ENCODE measurements at regions not wholly inside any gene's neighbourhood (a gene's known extent, or its start where the extent isn't known, plus 50 kb on each side); places are given as distances from the start of the nearest gene placed in this dataset.

DNA sequence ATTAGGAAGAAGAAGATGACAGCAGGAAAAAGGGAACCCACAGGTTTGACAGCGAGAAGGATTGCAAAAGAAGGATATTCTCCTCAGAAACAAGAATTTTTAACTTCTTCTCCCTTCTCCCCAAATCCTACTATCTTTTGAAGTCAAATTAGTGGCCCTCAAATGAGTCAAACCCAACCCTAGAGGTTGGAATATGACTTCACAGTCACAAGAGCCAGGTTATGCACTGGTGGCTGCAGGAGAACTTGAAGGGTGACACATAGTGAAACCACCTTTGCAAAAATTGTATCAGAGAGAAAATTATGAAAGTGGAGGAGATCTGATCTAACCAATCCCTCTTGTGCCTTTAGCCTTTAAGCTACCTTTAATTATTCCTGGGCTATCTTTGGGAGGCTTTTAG, 386.2 kb upstream of the CCDC196 start:
- no peaks in the 10 kb centered on the region for H3K4me1 Mint-ChIP-seq (ENCODE audit: low read depth)
- H3K4me3 Mint-ChIP-seq, result no peak overlapping the region
- no peaks in the 10 kb centered on the region for H3K36me3 Mint-ChIP-seq (ENCODE audit: low read depth)
- no peak overlapping the region for H3K27ac Mint-ChIP-seq
- DNase-seq, result no peak
- H3K9me3 Mint-ChIP-seq, result peaks cover 35% of the 10 kb centered on the region
- TF ChIP-seq, protein P1, sequence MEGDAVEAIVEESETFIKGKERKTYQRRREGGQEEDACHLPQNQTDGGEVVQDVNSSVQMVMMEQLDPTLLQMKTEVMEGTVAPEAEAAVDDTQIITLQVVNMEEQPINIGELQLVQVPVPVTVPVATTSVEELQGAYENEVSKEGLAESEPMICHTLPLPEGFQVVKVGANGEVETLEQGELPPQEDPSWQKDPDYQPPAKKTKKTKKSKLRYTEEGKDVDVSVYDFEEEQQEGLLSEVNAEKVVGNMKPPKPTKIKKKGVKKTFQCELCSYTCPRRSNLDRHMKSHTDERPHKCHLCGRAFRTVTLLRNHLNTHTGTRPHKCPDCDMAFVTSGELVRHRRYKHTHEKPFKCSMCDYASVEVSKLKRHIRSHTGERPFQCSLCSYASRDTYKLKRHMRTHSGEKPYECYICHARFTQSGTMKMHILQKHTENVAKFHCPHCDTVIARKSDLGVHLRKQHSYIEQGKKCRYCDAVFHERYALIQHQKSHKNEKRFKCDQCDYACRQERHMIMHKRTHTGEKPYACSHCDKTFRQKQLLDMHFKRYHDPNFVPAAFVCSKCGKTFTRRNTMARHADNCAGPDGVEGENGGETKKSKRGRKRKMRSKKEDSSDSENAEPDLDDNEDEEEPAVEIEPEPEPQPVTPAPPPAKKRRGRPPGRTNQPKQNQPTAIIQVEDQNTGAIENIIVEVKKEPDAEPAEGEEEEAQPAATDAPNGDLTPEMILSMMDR (IDR thresholded peaks at IDR 0.05), result no peak
- H3K27me3 Mint-ChIP-seq (ENCODE audit: insufficient read depth), result no peaks in the 10 kb centered on the region

DNA sequence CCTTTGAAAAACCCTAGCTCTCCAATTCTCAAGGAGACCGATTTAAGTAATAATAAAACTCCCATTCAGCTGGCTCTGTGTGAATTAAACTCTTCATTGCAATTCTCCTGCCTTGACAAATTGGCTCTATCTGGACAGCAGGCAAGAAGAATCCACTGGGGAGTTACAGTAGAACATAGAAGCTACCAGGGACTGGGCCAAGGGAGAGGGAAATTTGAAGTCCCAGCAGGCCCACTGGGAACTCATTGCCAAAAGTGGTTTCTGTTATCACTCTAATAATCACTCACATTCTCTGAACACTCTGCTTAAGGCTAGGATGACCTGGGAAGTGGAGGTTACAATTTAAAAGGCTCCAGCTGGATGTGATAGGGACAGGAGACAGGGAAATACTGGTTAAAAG, 384.5 kb upstream of the CCDC196 start:
- H3K36me3 Mint-ChIP-seq (ENCODE audit: low read depth), result no peaks in the 10 kb centered on the region
- TF ChIP-seq, protein P1 (IDR thresholded peaks at IDR 0.05), result no peak
- no peak overlapping the region for H3K27ac Mint-ChIP-seq
- DNase-seq, result no peak
- no peaks in the 10 kb centered on the region; the same call in 1 of the 2 replicates for H3K27me3 Mint-ChIP-seq (ENCODE audit: insufficient read depth)
- H3K4me1 Mint-ChIP-seq (ENCODE audit: low read depth), result no peaks in the 10 kb centered on the region
- peaks cover 46% of the 10 kb centered on the region for H3K9me3 Mint-ChIP-seq
- H3K4me3 Mint-ChIP-seq, result no peak overlapping the region

DNA sequence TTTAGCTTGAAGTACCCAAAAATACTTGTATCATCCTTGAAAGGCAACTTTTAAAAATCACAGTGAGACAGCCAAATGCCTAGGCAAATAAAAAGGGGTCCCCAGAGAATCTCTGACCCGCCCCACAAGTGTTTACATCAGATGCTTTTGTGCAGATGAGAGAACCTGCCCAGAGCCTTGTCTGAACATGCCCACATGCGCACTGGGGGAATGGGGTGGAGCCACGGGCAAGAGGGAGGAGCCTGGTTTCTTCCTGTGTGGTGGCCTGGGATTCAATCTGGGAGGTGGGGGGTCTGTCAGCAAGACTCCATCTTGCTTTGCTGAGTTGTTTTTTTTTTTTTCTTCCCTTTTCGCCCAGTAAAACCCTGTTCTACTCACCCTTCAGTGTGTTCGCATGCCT, 381.7 kb upstream of the CCDC196 start:
- no peak for DNase-seq
- Mint-ChIP-seq H3K36me3 (ENCODE audit: low read depth) (no peaks in the 10 kb centered on the region), H3K27me3 (ENCODE audit: insufficient read depth) (no peaks in the 10 kb centered on the region; the same call in 1 of the 2 replicates), H3K4me1 (ENCODE audit: low read depth) (no peaks in the 10 kb centered on the region), H3K9me3 (peaks cover 67% of the 10 kb centered on the region), H3K27ac (no peak overlapping the region), H3K4me3 (no peak overlapping the region)
- TF ChIP-seq, protein P1 (IDR thresholded peaks at IDR 0.05), result no peak

DNA sequence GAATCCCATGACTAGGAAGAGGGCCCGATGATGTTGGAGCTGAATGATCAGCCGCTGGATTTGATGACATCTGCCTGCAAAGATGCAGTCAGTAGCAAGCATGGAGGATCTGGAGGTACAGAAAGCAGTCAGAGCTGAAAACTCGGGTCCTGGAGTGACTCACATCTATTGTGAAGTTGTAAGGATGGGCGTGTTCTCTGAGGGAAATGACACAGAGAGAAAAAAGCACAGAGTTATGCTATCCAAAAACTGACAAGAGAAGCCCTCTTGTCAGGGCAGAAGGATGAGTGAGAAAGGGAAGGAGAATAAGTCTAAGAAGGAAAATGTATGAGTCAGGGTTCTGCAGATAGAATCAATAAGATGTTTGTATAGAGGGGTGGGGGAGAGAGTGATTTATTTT, 380.4 kb upstream of the CCDC196 start:
- H3K27ac Mint-ChIP-seq, result no peak overlapping the region
- H3K4me3 Mint-ChIP-seq, result no peak overlapping the region
- H3K27me3 Mint-ChIP-seq (ENCODE audit: insufficient read depth), result no peaks in the 10 kb centered on the region; the same call in 1 of the 2 replicates
- H3K9me3 Mint-ChIP-seq, result peaks cover 67% of the 10 kb centered on the region
- TF ChIP-seq, protein P1 (IDR thresholded peaks at IDR 0.05), result no peak
- DNase-seq, result no peak
- H3K4me1 Mint-ChIP-seq (ENCODE audit: low read depth), result no peaks in the 10 kb centered on the region
- no peaks in the 10 kb centered on the region for H3K36me3 Mint-ChIP-seq (ENCODE audit: low read depth)

DNA sequence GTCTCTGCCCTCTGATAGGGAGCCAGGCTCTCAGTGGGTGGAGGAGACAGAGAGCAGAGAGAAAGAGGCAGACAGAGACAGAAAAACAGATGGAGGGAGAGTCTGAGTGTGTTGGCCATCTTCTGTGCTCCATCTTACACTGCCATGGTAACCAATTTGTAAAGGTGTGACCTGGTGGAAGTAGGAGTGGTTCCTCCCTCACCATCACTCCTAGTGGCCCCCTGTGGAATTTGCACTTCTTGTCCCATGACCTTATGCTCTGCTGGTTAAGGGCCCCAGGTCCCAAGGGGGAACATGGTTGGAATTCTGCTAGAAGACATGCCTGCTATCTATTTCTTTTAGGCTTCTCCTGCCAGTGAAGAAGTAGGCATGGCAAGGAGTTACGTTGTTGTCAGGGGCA, 376.7 kb upstream of the CCDC196 start:
- Mint-ChIP-seq H3K36me3 (ENCODE audit: low read depth) (no peaks in the 10 kb centered on the region), H3K9me3 (peaks cover 49% of the 10 kb centered on the region), H3K27ac (no peak overlapping the region), H3K27me3 (ENCODE audit: insufficient read depth) (no peaks in the 10 kb centered on the region; the same call in 1 of the 2 replicates), H3K4me1 (ENCODE audit: low read depth) (no peaks in the 10 kb centered on the region), H3K4me3 (no peak overlapping the region)
- TF ChIP-seq, protein P1 (IDR thresholded peaks at IDR 0.05), result no peak
- DNase-seq, result no peak

DNA sequence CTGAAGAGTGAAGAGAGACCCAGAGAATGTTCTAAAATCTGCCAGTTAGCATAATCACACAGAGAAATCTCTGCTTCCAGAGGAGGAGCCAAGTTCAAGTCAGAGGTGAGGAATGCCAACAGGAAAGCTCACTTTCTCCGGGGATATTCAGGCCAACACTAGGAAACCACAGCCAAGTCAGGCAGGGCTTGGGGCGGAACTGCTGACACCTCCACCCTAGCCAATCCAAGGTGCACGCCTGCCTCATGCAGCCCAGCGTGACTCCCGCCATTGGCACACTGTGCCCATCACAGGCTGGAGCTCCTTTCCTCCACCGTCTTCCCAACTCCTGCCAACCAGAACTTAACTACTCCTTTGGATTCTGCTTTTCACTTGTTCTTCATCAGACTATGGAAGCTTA, 374.3 kb upstream of the CCDC196 start:
- TF ChIP-seq, protein P1 (IDR thresholded peaks at IDR 0.05), result no peak
- Mint-ChIP-seq H3K27ac (no peak overlapping the region), H3K36me3 (ENCODE audit: low read depth) (no peaks in the 10 kb centered on the region), H3K4me3 (no peak overlapping the region), H3K4me1 (ENCODE audit: low read depth) (no peaks in the 10 kb centered on the region), H3K9me3 (peaks cover 27% of the 10 kb centered on the region), H3K27me3 (ENCODE audit: insufficient read depth) (no peaks in the 10 kb centered on the region)
- no peak for DNase-seq
